K562 (cell line): ENCODE measurements at regions not wholly inside any gene's neighbourhood (a gene's known extent, or its start where the extent isn't known, plus 50 kb on each side); places are given as distances from the start of the nearest gene placed in this dataset.
"Not testable (repeated sequence)": the region's sequence is repeated elsewhere in the genome, so short reads cannot be mapped to it uniquely, and the experiment has no call there.

ENCODE experiments used
- ATAC-seq: fragments of 200-7000 bp; cut with Tn5 transposase; 3 replicates; pipeline ENCODE4 v1.9.1; 2020; ENCODE audit warnings: moderate library complexity
- BruUV-seq: library from RNA; stranded (reverse); fragments of 400-500 nt; replicated peaks from 2 replicates; lab custom pipeline; 2021; lab: Mats Ljungman, UMichigan
- CTCF ChIA-PET: fragments of 300-600 bp; formaldehyde crosslinking; extraction: SDS; loops from one replicate; lab custom pipeline; 2021; ENCODE audit warnings: low intra/inter-chr PET ratio; lab: Yijun Ruan, JAX
- POLR2A ChIA-PET: fragments of 300-600, 350-650 bp; sonication (Branson Sonifier 250); formaldehyde crosslinking; extraction: SDS; loops from one replicate; lab custom pipeline; 2021; ENCODE audit warnings: antibody characterized with exemption, inconsistent platforms; lab: Yijun Ruan, JAX
- DNase-seq, 4 experiments: peaks; one replicate each; pipeline versions ENCODE4 v3.0.0 to v3.0.0-alpha.2; 2011 to 2018; ENCODE audit warnings: low spot score in 3 of 4, mixed read lengths in 3 of 4; ENCODE audit errors: extremely low read depth in 1 of 4
- FAIRE-seq: peaks from 2 replicates; lab custom pipeline; 2011; peaks lifted over from hg19 to GRCh38; lab: Jason Lieb, UNC
- H2AFZ ChIP-seq: 2 replicates; pipeline ENCODE4 v1.6.0; 2011; ENCODE audit warnings: low read depth, low read length, control low read depth, inconsistent platforms
- H3K27ac ChIP-seq: fragments of 200-600 bp; 3 replicates; pipeline ENCODE4 v1.8.0; 2011; ENCODE audit warnings: low read depth, mild to moderate bottlenecking, control low read depth, inconsistent platforms, low read length, moderate library complexity, mixed read lengths; ENCODE audit errors: extremely low read depth
- H3K27me3 ChIP-seq, 2 experiments: fragments of 300-600 bp in 1 of 2; 2 replicates in 1 of 2; 3 replicates in 1 of 2; pipeline versions ENCODE4 v1.6.0 to v1.8.0; 2011; ENCODE audit warnings: inconsistent platforms in 2 of 2, low read length in 2 of 2, mild to moderate bottlenecking in 1 of 2, mixed read lengths in 1 of 2, moderate library complexity in 1 of 2; ENCODE audit not compliant: control insufficient read depth in 2 of 2, insufficient read depth in 2 of 2
- H3K36me3 ChIP-seq: fragments of 300-600 bp; 3 replicates; pipeline ENCODE4 v1.8.0; 2011; ENCODE audit warnings: mild to moderate bottlenecking, low read length, inconsistent platforms; ENCODE audit not compliant: control insufficient read depth, insufficient read depth
- H3K4me1 ChIP-seq, 2 experiments: fragments of 200-600 bp in 1 of 2; replicated peaks in 1 of 2; 2 replicates in 1 of 2; 3 replicates in 1 of 2; pipeline versions ENCODE4 v1.5.1 to v1.8.0; 2011; ENCODE audit warnings: inconsistent platforms in 2 of 2, low read length in 2 of 2, mild to moderate bottlenecking in 1 of 2, mixed read lengths in 1 of 2, moderate library complexity in 1 of 2; ENCODE audit not compliant: control insufficient read depth in 2 of 2, insufficient read depth in 2 of 2
- H3K4me2 ChIP-seq: 2 replicates; pipeline ENCODE4 v1.6.1; 2011; ENCODE audit warnings: low read length, control low read depth, inconsistent platforms, mixed read lengths; ENCODE audit not compliant: insufficient read depth
- H3K4me3 ChIP-seq: fragments of 200-600 bp; sonication (generic), shearing (Covaris generic); 2 replicates; pipeline ENCODE4 v1.5.1; 2016; ENCODE audit warnings: control low read depth, inconsistent platforms
- H3K79me2 ChIP-seq: fragments of 200-600 bp; 3 replicates; pipeline ENCODE4 v1.8.0; 2011; ENCODE audit warnings: low read length, inconsistent platforms; ENCODE audit not compliant: control insufficient read depth, insufficient read depth
- H3K9ac ChIP-seq, 2 experiments: 2 replicates each; pipeline versions ENCODE4 v1.6.0 to v1.6.1; 2011; ENCODE audit warnings: low read depth in 2 of 2, low read length in 2 of 2, control low read depth in 1 of 2, inconsistent platforms in 1 of 2, mild to moderate bottlenecking in 1 of 2, mixed read lengths in 1 of 2; ENCODE audit not compliant: insufficient read depth in 1 of 2
- H3K9me1 ChIP-seq: one replicate; pipeline ENCODE4 v1.6.0; 2011; ENCODE audit warnings: inconsistent platforms, mild to moderate bottlenecking, low read length, moderate library complexity; ENCODE audit not compliant: control insufficient read depth, insufficient read depth
- H3K9me3 ChIP-seq: replicated peaks from 2 replicates; pipeline ENCODE4 v1.5.1; 2011; ENCODE audit warnings: low read depth, low read length, inconsistent platforms; ENCODE audit not compliant: control insufficient read depth, insufficient read depth
- H4K20me1 ChIP-seq: replicated peaks from 2 replicates; pipeline ENCODE4 v1.6.1; 2011; ENCODE audit warnings: low read length, inconsistent platforms, mixed read lengths; ENCODE audit not compliant: control insufficient read depth, insufficient read depth
- BCLAF1 ChIP-seq, 2 experiments: fragments of 450-650 bp in 1 of 2; IDR thresholded peaks; 2 replicates each; pipeline ENCODE4 v1.6.1; 2011 to 2017; ENCODE audit warnings: low read depth in 2 of 2, antibody characterized with exemption in 1 of 2, borderline replicate concordance in 1 of 2, low read length in 1 of 2, mild to moderate bottlenecking in 1 of 2, mixed read lengths in 1 of 2; ENCODE audit not compliant: control insufficient read depth in 1 of 2
- MCM2 ChIP-seq: fragments of 450-650 bp; IDR thresholded peaks from 2 replicates; pipeline ENCODE4 v1.6.1; 2017; ENCODE audit warnings: low read depth, mild to moderate bottlenecking
- MEF2D ChIP-seq: conservative IDR thresholded peaks from 2 replicates; pipeline ENCODE4 v1.6.1; 2016; ENCODE audit warnings: low read depth, missing genetic modification characterization, missing compliant biosample characterization
- TEAD2 ChIP-seq: fragments of 450-650 bp; IDR thresholded peaks from 2 replicates; pipeline ENCODE4 v1.6.1; 2016; ENCODE audit warnings: missing genetic modification characterization, control low read depth, missing compliant biosample characterization
- TFE3 ChIP-seq: fragments of 450-650 bp; formaldehyde crosslinking; IDR thresholded peaks from 2 replicates; pipeline ENCODE4 v1.4.0; 2020; ENCODE audit warnings: mild to moderate bottlenecking, mixed read lengths
- ZNF407 ChIP-seq: fragments of 450-650 bp; IDR thresholded peaks from 2 replicates; pipeline ENCODE4 v1.6.1; 2016; ENCODE audit warnings: low read depth
- WGBS: fragments of 100-300 bp; shearing (Covaris generic); methylation state at CpG from one replicate; pipeline ENCODE4 v1.1.6; 2016; ENCODE audit warnings: low coverage, mixed read lengths; ENCODE audit not compliant: insufficient coverage; ENCODE audit errors: missing lambda C conversion rate; 5-methylcytosine and 5-hydroxymethylcytosine counted together
- in situ Hi-C: fragments of 300-500 bp; cut with MboI; formaldehyde crosslinking; loops from 4 replicates; pipeline ENCODE4 v1.15.0; 2018; ENCODE audit warnings: inconsistent platforms, mixed read lengths
- intact Hi-C: fragments of 100-400 bp; cut with micrococcal nuclease; formaldehyde crosslinking; loops from 2 replicates; pipeline ENCODE4 v1.14.2; 2022

GRCh38 chr1:222377428-222378088 is 170.3 kb downstream of the HHIPL2 start (continued):
- TF ChIP-seq ZNF407 (no peak), MEF2D (tag) (no peak), BCLAF1 (IDR thresholded peaks at IDR 0.05; ENCODE audit: borderline replicate concordance in 1 of 2, control insufficient read depth in 1 of 2, low read depth in 2 of 2, low read length in 1 of 2) (no peak), TEAD2 (no peak), TFE3 (no peak), MCM2 (no peak)

GRCh38 chr1:222376791-222377190 is 171.1 kb downstream of the HHIPL2 start:
- H3K9ac ChIP-seq, H3K79me2 ChIP-seq, H3K9me3 ChIP-seq, CTCF ChIA-PET, H4K20me1 ChIP-seq, H3K27me3 ChIP-seq, DNase-seq, H2AFZ ChIP-seq, H3K9me1 ChIP-seq, H3K4me3 ChIP-seq, ATAC-seq, intact Hi-C loops, H3K27ac ChIP-seq, BruUV-seq, POLR2A ChIA-PET, H3K36me3 ChIP-seq, in situ Hi-C loops, H3K4me1 ChIP-seq, FAIRE-seq, H3K4me2 ChIP-seq: not testable (repeated sequence)
- WGBS = 0% methylated on average over 1 of the region's 1 CpG
